ENCODE measurements at regions not wholly inside any gene's neighbourhood (a gene's known extent, or its start where the extent isn't known, plus 50 kb on each side); places are given as distances from the start of the nearest gene placed in this dataset.

- no peak for TF ChIP-seq CTCF (IDR thresholded peaks at IDR 0.05)
- TF ChIP-seq POLR2A (IDR thresholded peaks at IDR 0.05): no peak
These were observed 691.4 kb upstream of the NCAM2 start for GRCh38 chr21:20306836-20307235.
